Loucy (cell line): ENCODE measurements at regions not wholly inside any gene's neighbourhood (a gene's known extent, or its start where the extent isn't known, plus 50 kb on each side); places are given as distances from the start of the nearest gene placed in this dataset.

Experiments
- CTCF ChIP-seq: fragments of 200-600 bp; sonication (generic); conservative IDR thresholded peaks from 2 replicates; pipeline ENCODE4 v1.5.1; 2014; ENCODE audit warnings: mild to moderate bottlenecking, antibody characterized with exemption, low read length
- EZH2phosphoT487 ChIP-seq: fragments of 200-600 bp; IDR thresholded peaks from 2 replicates; pipeline ENCODE4 v1.6.1; 2018; ENCODE audit warnings: antibody characterized with exemption, mild to moderate bottlenecking, moderate library complexity, borderline replicate concordance

DNA sequence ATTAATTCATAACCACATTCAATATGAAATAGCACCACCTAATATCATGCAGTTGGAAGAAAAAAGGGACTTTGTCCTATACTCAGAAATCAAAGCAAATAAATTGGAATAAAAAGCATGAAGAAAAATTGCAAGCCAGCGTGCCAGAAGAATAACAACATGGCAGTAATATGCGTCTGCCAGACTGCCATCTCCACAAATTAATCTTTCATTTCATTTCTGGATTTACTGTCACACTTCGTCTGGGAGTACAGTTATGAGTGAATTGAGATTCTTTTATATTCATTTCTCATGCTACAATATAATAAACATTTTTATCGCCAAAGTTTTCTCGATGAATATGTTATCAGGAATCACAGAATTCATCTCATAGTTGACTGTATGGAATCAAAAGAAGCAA, 1327.7 kb upstream of the SEL1L start:
- TF ChIP-seq CTCF (no peak), EZH2phosphoT487 (no peak)
